Liver (tissue), 8 donors: ENCODE measurements at regions not wholly inside any gene's neighbourhood (a gene's known extent, or its start where the extent isn't known, plus 50 kb on each side); places are given as distances from the start of the nearest gene placed in this dataset.

Experiments
- DNase-seq: peaks from one replicate; pipeline ENCODE4 v3.0.0-alpha.2; 2017; ENCODE audit warnings: low spot score
- H3K27ac ChIP-seq, 2 donors: one replicate each; pipeline ENCODE4 v1.7.0; 2013; ENCODE audit warnings: inconsistent platforms in 2 of 2, low read length in 2 of 2, control low read depth in 1 of 2, low read depth in 1 of 2, mild to moderate bottlenecking in 1 of 2
- H3K27me3 ChIP-seq, 4 donors: one replicate each; pipeline versions ENCODE4 v1.6.1 to v1.7.0; 2013; ENCODE audit warnings: low read length in 3 of 4, inconsistent platforms in 1 of 4, mild to moderate bottlenecking in 1 of 4, moderate library complexity in 1 of 4; ENCODE audit not compliant: control insufficient read depth in 4 of 4, insufficient read depth in 4 of 4
- H3K36me3 ChIP-seq, 4 donors: one replicate each; pipeline versions ENCODE4 v1.6.1 to v1.7.0; 2013; ENCODE audit warnings: low read length in 3 of 4, mild to moderate bottlenecking in 3 of 4, low read depth in 1 of 4, moderate library complexity in 1 of 4; ENCODE audit not compliant: control insufficient read depth in 4 of 4, insufficient read depth in 3 of 4
- H3K4me1 ChIP-seq, 4 donors: one replicate each; pipeline versions ENCODE4 v1.6.1 to v1.7.0; 2013; ENCODE audit warnings: low read length in 3 of 4, mild to moderate bottlenecking in 3 of 4, moderate library complexity in 1 of 4; ENCODE audit not compliant: control insufficient read depth in 4 of 4, insufficient read depth in 4 of 4
- H3K4me3 ChIP-seq, 3 donors: one replicate each; pipeline versions ENCODE4 v1.6.1 to v1.7.0; 2013; ENCODE audit warnings: low read length in 3 of 3, control low read depth in 1 of 3, low read depth in 1 of 3, mild to moderate bottlenecking in 1 of 3
- H3K9ac ChIP-seq, 2 donors: one replicate each; pipeline ENCODE4 v1.7.0; 2013; ENCODE audit warnings: low read length in 2 of 2, mild to moderate bottlenecking in 2 of 2, moderate library complexity in 2 of 2, control low read depth in 1 of 2, low read depth in 1 of 2
- H3K9me3 ChIP-seq, 4 donors: one replicate each; pipeline versions ENCODE4 v1.6.1 to v1.7.0; 2013; ENCODE audit warnings: low read length in 3 of 4; ENCODE audit not compliant: control insufficient read depth in 4 of 4
- EGR1 ChIP-seq, 2 donors: IDR thresholded peaks; 2 replicates each; pipeline ENCODE4 v1.6.1; 2016 to 2018; ENCODE audit warnings: antibody characterized with exemption in 2 of 2, low read depth in 2 of 2
- FOXA1 ChIP-seq: IDR thresholded peaks from 2 replicates; pipeline ENCODE4 v1.6.1; 2016; ENCODE audit warnings: antibody characterized with exemption
- FOXA2 ChIP-seq: IDR thresholded peaks from 2 replicates; pipeline ENCODE4 v1.6.1; 2016; ENCODE audit warnings: antibody characterized with exemption
- HNF4G ChIP-seq: IDR thresholded peaks from 2 replicates; pipeline ENCODE4 v1.6.1; 2016; ENCODE audit warnings: antibody characterized with exemption
- JUND ChIP-seq, 2 donors: IDR thresholded peaks; 2 replicates each; pipeline ENCODE4 v1.6.1; 2016; ENCODE audit warnings: antibody characterized with exemption in 2 of 2
- NR2F2 ChIP-seq: IDR thresholded peaks from 2 replicates; pipeline ENCODE4 v1.6.1; 2016; ENCODE audit warnings: antibody characterized with exemption
- RAD21 ChIP-seq, 2 donors: IDR thresholded peaks; 2 replicates each; pipeline ENCODE4 v1.6.1; 2016; ENCODE audit warnings: antibody characterized with exemption in 2 of 2, mild to moderate bottlenecking in 2 of 2
- RXRA ChIP-seq, 2 donors: IDR thresholded peaks; 2 replicates each; pipeline ENCODE4 v1.6.1; 2017 to 2018; ENCODE audit warnings: antibody characterized with exemption in 2 of 2, mild to moderate bottlenecking in 1 of 2
- SP1 ChIP-seq: IDR thresholded peaks from 2 replicates; pipeline ENCODE4 v1.6.1; 2018; ENCODE audit warnings: antibody characterized with exemption, mild to moderate bottlenecking
- TAF1 ChIP-seq: conservative IDR thresholded peaks from 2 replicates; pipeline ENCODE4 v1.6.1; 2016; ENCODE audit warnings: antibody characterized with exemption, mild to moderate bottlenecking
- WGBS: extraction: QIAGEN DNeasy Blood & Tissue Kit; methylation state at CpG from one replicate; pipeline ENCODE4 v1.1.7; 2013; 5-methylcytosine and 5-hydroxymethylcytosine counted together
- TF ChIP-seq, protein P1 (sequence below): IDR thresholded peaks from 2 replicates; pipeline ENCODE4 v1.6.1; 2016; ENCODE audit warnings: antibody characterized with exemption
- TF ChIP-seq, protein P2 (sequence below): fragments of 150-350 bp; IDR thresholded peaks from 2 replicates; pipeline ENCODE4 v1.5.1; 2017; ENCODE audit warnings: improper control_type of control experiment, low read depth, low read length; ENCODE audit not compliant: missing input control
- TF ChIP-seq, protein P3 (sequence below): IDR thresholded peaks from 2 replicates; pipeline ENCODE4 v1.6.1; 2016; ENCODE audit warnings: antibody characterized with exemption
- TF ChIP-seq, protein P4 (sequence below): IDR thresholded peaks from 2 replicates; pipeline ENCODE4 v1.6.1; 2016; ENCODE audit warnings: antibody characterized with exemption, mild to moderate bottlenecking
- TF ChIP-seq, protein P5 (sequence below): IDR thresholded peaks from 2 replicates; pipeline ENCODE4 v1.6.1; 2016; ENCODE audit warnings: antibody characterized with exemption
- donor health status: healthy.
- donor health status: healthy.
- donor health status: healthy.
- donor health status: healthy.
- donor health status: healthy.

DNA sequence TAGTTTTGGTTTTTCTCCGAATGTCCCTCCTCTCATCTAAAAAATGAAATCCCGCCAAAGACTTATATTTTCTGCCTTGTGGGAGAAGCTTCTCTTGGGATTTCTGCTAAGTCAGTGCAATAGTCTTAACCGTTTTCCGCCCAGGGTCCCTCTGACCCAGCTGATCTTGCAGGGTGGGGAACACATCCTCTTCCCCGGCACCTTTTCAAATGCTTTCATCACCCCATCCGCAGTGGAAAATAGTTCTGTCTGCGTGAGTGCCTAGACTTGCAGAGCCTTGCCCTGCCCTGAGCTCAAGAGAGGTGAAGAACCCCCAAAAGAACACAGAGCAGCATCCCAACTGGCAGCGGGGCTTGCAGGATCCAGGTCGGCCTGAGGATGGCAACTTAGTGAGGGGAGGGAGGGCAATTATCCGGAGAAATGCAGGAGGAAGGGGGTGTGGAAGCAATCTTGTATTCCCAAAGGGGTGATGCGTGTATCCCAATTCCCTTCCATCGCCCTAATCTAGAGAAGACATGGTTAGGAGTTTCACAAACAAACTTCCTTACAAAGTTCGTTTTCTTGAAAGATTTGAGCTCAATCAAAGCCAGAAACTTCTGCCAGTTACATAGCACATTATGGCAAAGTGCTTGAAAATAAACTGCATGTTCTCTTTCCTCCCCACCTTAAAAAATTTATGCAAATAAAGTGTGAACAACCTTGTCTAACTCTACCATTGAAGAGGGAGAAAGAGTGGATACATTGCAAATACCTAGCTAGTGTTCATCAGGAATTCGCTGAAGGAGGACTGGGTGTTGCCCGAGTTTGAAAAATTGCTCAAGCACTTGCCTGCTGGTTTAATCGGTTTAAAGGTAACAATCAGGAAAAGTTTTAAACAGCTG, 79.9 kb downstream of the NR2F2 start:
- Histone ChIP-seq H3K36me3 (no peaks in the 10 kb centered on the region), H3K9ac (no peak overlapping the region), H3K9me3 (no peaks in the 10 kb centered on the region), H3K4me1 (peaks cover 3 to 13% (median 10%) of the 10 kb centered on the region in 4 donors), H3K27me3 (peaks cover 5 to 28% (median 19%) of the 10 kb centered on the region in 4 donors), H3K27ac (no peak overlapping the region), H3K4me3 (no peak overlapping the region)
- no peak for DNase-seq
- 14% methylated on average over 16 of the region's 16 CpGs for whole genome bisulfite sequencing
- no peak for TF ChIP-seq SP1
- no peak for TF ChIP-seq TAF1
- no peak for TF ChIP-seq FOXA2
- TF ChIP-seq, protein P1, sequence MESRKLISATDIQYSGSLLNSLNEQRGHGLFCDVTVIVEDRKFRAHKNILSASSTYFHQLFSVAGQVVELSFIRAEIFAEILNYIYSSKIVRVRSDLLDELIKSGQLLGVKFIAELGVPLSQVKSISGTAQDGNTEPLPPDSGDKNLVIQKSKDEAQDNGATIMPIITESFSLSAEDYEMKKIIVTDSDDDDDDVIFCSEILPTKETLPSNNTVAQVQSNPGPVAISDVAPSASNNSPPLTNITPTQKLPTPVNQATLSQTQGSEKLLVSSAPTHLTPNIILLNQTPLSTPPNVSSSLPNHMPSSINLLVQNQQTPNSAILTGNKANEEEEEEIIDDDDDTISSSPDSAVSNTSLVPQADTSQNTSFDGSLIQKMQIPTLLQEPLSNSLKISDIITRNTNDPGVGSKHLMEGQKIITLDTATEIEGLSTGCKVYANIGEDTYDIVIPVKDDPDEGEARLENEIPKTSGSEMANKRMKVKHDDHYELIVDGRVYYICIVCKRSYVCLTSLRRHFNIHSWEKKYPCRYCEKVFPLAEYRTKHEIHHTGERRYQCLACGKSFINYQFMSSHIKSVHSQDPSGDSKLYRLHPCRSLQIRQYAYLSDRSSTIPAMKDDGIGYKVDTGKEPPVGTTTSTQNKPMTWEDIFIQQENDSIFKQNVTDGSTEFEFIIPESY: no peak
- no peak for TF ChIP-seq NR2F2
- TF ChIP-seq RXRA (IDR thresholded peaks at IDR 0.05): no peak

DNA sequence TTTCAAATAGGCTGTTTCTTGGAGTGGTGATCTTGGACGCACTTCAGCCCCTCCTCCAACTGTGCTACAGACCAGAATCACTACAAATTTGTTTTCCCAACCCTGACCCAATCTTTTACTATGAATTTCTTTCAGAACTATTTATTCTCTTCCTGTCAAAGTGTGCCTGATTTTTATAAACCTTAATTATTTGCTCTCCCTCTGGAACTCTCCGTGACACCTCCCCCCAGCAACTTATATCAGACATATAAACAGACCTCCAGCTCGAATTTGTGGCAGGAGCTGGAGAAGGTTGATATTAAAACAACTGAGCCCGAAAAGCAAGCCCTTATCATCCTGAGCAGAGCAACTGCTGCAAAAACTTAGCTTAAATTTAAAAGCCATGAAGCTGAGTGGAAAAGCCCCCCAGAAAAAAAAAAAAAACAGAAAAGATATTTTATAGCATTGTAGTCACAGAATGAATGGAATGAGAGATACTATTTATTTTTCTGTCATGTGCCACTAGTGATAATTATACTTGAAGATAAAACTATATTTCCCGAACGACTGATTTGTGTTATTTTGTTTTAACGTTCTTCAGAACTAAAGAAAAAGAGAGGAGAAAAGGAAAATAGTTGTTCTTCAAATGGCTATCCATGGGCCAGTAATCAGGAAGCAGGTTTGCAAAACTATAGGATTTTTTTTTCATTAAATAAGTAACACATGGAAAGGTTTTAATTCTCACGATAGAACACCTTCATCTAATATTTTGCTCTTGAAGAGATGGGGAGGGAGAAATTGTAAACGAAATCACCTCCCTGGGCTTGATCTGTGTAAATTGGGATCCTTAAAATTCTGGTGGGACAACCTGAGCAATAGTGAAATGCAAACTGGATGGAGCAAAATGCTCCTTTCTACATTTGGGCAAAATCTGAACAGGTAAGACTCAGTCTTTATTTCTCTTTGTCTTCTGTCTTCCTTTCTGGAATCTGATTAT, 80.8 kb downstream of the NR2F2 start:
- no peak for DNase-seq
- peaks cover 3 to 18% (median 12%) of the 10 kb centered on the region in 4 donors for H3K4me1 ChIP-seq
- H3K36me3 ChIP-seq: no peaks in the 10 kb centered on the region
- H3K9ac ChIP-seq: no peak overlapping the region
- H3K4me3 ChIP-seq: no peak overlapping the region
- 17% methylated on average over 9 of the region's 9 CpGs for WGBS
- H3K27ac ChIP-seq: no peak overlapping the region
- peaks cover 10 to 32% (median 21%) of the 10 kb centered on the region in 4 donors for H3K27me3 ChIP-seq
- H3K9me3 ChIP-seq: no peaks in the 10 kb centered on the region
- TF ChIP-seq, protein P2, sequence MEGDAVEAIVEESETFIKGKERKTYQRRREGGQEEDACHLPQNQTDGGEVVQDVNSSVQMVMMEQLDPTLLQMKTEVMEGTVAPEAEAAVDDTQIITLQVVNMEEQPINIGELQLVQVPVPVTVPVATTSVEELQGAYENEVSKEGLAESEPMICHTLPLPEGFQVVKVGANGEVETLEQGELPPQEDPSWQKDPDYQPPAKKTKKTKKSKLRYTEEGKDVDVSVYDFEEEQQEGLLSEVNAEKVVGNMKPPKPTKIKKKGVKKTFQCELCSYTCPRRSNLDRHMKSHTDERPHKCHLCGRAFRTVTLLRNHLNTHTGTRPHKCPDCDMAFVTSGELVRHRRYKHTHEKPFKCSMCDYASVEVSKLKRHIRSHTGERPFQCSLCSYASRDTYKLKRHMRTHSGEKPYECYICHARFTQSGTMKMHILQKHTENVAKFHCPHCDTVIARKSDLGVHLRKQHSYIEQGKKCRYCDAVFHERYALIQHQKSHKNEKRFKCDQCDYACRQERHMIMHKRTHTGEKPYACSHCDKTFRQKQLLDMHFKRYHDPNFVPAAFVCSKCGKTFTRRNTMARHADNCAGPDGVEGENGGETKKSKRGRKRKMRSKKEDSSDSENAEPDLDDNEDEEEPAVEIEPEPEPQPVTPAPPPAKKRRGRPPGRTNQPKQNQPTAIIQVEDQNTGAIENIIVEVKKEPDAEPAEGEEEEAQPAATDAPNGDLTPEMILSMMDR: no peak
- TF ChIP-seq NR2F2 (no peak), HNF4G (no peak), RAD21 (IDR thresholded peaks at IDR 0.05) (no peak), SP1 (no peak), FOXA2 (no peak), FOXA1 (no peak), RXRA (IDR thresholded peaks at IDR 0.05) (no peak), TAF1 (no peak), JUND (IDR thresholded peaks at IDR 0.05) (no peak), EGR1 (IDR thresholded peaks at IDR 0.05; ENCODE audit: low read depth in 2 of 2) (no peak)
- TF ChIP-seq, protein P3, sequence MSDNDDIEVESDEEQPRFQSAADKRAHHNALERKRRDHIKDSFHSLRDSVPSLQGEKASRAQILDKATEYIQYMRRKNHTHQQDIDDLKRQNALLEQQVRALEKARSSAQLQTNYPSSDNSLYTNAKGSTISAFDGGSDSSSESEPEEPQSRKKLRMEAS: no peak
- TF ChIP-seq, protein P4, sequence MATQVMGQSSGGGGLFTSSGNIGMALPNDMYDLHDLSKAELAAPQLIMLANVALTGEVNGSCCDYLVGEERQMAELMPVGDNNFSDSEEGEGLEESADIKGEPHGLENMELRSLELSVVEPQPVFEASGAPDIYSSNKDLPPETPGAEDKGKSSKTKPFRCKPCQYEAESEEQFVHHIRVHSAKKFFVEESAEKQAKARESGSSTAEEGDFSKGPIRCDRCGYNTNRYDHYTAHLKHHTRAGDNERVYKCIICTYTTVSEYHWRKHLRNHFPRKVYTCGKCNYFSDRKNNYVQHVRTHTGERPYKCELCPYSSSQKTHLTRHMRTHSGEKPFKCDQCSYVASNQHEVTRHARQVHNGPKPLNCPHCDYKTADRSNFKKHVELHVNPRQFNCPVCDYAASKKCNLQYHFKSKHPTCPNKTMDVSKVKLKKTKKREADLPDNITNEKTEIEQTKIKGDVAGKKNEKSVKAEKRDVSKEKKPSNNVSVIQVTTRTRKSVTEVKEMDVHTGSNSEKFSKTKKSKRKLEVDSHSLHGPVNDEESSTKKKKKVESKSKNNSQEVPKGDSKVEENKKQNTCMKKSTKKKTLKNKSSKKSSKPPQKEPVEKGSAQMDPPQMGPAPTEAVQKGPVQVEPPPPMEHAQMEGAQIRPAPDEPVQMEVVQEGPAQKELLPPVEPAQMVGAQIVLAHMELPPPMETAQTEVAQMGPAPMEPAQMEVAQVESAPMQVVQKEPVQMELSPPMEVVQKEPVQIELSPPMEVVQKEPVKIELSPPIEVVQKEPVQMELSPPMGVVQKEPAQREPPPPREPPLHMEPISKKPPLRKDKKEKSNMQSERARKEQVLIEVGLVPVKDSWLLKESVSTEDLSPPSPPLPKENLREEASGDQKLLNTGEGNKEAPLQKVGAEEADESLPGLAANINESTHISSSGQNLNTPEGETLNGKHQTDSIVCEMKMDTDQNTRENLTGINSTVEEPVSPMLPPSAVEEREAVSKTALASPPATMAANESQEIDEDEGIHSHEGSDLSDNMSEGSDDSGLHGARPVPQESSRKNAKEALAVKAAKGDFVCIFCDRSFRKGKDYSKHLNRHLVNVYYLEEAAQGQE: no peak
- TF ChIP-seq, protein P5, sequence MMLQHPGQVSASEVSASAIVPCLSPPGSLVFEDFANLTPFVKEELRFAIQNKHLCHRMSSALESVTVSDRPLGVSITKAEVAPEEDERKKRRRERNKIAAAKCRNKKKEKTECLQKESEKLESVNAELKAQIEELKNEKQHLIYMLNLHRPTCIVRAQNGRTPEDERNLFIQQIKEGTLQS: no peak
